Osteoblast (primary cell): ENCODE measurements at regions not wholly inside any gene's neighbourhood (a gene's known extent, or its start where the extent isn't known, plus 50 kb on each side); places are given as distances from the start of the nearest gene placed in this dataset.

ENCODE experiments used
- DNase-seq: peaks from one replicate; pipeline ENCODE4 v3.0.0; 2011; ENCODE audit warnings: low spot score, mixed read lengths; ENCODE audit not compliant: insufficient read length; ENCODE audit errors: missing footprints
- H2AFZ ChIP-seq: 2 replicates; pipeline ENCODE4 v1.6.0; 2011; ENCODE audit warnings: mild to moderate bottlenecking, low read length
- H3K27ac ChIP-seq: 2 replicates; pipeline ENCODE4 v1.5.1; 2011; ENCODE audit warnings: mild to moderate bottlenecking, low read depth, low read length, moderate library complexity
- H3K27me3 ChIP-seq: 2 replicates; pipeline ENCODE4 v1.6.0; 2012; ENCODE audit warnings: mild to moderate bottlenecking, control low read depth, inconsistent platforms, low read length, moderate library complexity; ENCODE audit not compliant: insufficient read depth
- H3K36me3 ChIP-seq: 2 replicates; pipeline ENCODE4 v1.5.1; 2011; ENCODE audit warnings: mild to moderate bottlenecking, low read length, control low read depth, moderate library complexity; ENCODE audit not compliant: insufficient read depth
- H3K4me1 ChIP-seq: 2 replicates; pipeline ENCODE4 v1.5.1; 2011; ENCODE audit warnings: mild to moderate bottlenecking, low read length, control low read depth, moderate library complexity; ENCODE audit not compliant: insufficient read depth
- H3K4me2 ChIP-seq: 2 replicates; pipeline ENCODE4 v1.6.0; 2011; ENCODE audit warnings: mild to moderate bottlenecking, low read length; ENCODE audit not compliant: insufficient read depth
- H3K4me3 ChIP-seq: fragments of 200-600 bp; sonication (generic); 3 replicates; pipeline ENCODE4 v1.5.1; 2012; ENCODE audit warnings: mild to moderate bottlenecking, low read length, inconsistent platforms; ENCODE audit not compliant: insufficient read depth
- H3K79me2 ChIP-seq: 2 replicates; pipeline ENCODE4 v1.6.0; 2012; ENCODE audit warnings: mild to moderate bottlenecking, low read length, control low read depth, inconsistent platforms; ENCODE audit not compliant: insufficient read depth
- H3K9me3 ChIP-seq: 2 replicates; pipeline ENCODE4 v1.5.1; 2011; ENCODE audit warnings: low read depth, low read length, control low read depth
- H4K20me1 ChIP-seq: 2 replicates; pipeline ENCODE4 v1.6.0; 2012; ENCODE audit warnings: mild to moderate bottlenecking, low read length, control low read depth; ENCODE audit not compliant: insufficient read depth
- CTCF ChIP-seq: IDR thresholded peaks from 2 replicates; pipeline ENCODE4 v1.5.1; 2011; ENCODE audit warnings: mild to moderate bottlenecking, low read depth, low read length, moderate library complexity; ENCODE audit errors: extremely low read depth

DNA sequence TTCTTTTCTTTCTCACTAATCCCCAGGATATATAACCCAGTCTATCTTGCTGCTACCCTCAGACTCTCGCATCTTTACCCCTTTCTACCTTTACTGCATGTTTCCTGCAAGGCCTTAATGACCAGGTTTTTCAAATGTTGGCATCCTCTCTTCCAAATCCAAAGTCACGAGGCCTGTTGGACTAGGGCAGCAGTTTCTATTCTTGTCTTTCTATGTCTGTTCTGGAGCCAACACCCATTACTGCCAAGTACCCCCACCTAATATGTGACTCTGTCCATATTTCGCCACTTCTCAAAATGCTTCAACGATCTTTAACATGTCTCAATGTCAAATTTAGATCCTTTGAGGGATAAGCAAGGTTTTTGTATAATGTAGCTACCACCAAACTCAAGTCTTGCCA lies 443.4 kb downstream of the BMP2 start:
- Histone ChIP-seq H2AFZ (no peak overlapping the region), H3K36me3 (no peaks in the 10 kb centered on the region), H3K4me2 (no peak overlapping the region), H3K4me1 (no peaks in the 10 kb centered on the region), H3K9me3 (no peaks in the 10 kb centered on the region), H3K27ac (no peak overlapping the region), H3K27me3 (no peaks in the 10 kb centered on the region), H3K4me3 (no peak overlapping the region), H3K79me2 (no peaks in the 10 kb centered on the region), H4K20me1 (no peaks in the 10 kb centered on the region)
- no peak for DNase-seq
- no peak for TF ChIP-seq CTCF

- Histone ChIP-seq H3K79me2 (no peaks in the 10 kb centered on the region), H4K20me1 (no peaks in the 10 kb centered on the region), H3K27ac (no peak overlapping the region), H2AFZ (no peak overlapping the region), H3K4me3 (no peak overlapping the region), H3K27me3 (no peaks in the 10 kb centered on the region), H3K4me1 (no peaks in the 10 kb centered on the region), H3K36me3 (no peaks in the 10 kb centered on the region), H3K9me3 (no peaks in the 10 kb centered on the region), H3K4me2 (no peak overlapping the region)
- TF ChIP-seq CTCF = no peak
- no peak for DNase-seq
Measured at GRCh38 chr20:7214081-7214740, 446.7 kb downstream of the BMP2 start.

DNA sequence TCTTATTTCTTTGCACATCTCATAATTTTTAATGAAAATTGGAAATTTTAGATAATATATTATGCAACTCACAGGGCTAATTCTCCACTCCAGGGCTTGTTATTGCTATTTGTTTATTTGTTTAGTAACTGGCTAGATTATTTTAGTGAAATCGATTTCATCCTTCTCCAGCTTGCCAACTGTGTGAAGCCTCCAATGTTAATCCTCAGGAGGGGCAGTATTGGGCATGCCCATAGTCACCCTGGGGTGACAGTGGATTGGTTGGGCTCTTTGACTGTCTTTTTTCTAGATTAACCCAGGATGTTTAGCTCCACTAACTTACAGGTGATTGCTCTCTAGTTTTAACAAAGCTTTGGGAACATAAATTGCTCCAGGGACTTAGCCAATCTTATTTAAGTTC lies 450.1 kb downstream of the BMP2 start:
- Histone ChIP-seq H3K79me2 (no peaks in the 10 kb centered on the region), H2AFZ (no peak overlapping the region), H3K4me3 (no peak overlapping the region), H3K36me3 (no peaks in the 10 kb centered on the region), H3K27me3 (no peaks in the 10 kb centered on the region), H4K20me1 (no peaks in the 10 kb centered on the region), H3K27ac (no peak overlapping the region), H3K9me3 (no peaks in the 10 kb centered on the region), H3K4me2 (no peak overlapping the region), H3K4me1 (no peaks in the 10 kb centered on the region)
- no peak for DNase-seq
- no peak for TF ChIP-seq CTCF

- Histone ChIP-seq H3K4me1 (no peaks in the 10 kb centered on the region), H3K36me3 (no peaks in the 10 kb centered on the region), H3K4me3 (no peak overlapping the region), H3K79me2 (no peaks in the 10 kb centered on the region), H3K9me3 (no peaks in the 10 kb centered on the region), H2AFZ (no peak overlapping the region), H3K4me2 (no peak overlapping the region), H3K27ac (no peak overlapping the region), H4K20me1 (no peaks in the 10 kb centered on the region), H3K27me3 (no peaks in the 10 kb centered on the region)
- no peak for TF ChIP-seq CTCF
- no peak for DNase-seq
Measured at GRCh38 chr20:7220755-7221154, 453.3 kb downstream of the BMP2 start.
